Tibial nerve (tissue), 4 donors: ENCODE measurements at regions not wholly inside any gene's neighbourhood (a gene's known extent, or its start where the extent isn't known, plus 50 kb on each side); places are given as distances from the start of the nearest gene placed in this dataset.

Source experiments
- DNase-seq, 2 donors: peaks; one replicate each; pipeline ENCODE4 v3.0.0-alpha.2; 2019; ENCODE audit warnings: low spot score in 2 of 2
- H3K27ac ChIP-seq, 4 donors: fragments of 200-600 bp; sonication (generic) in 3 of 4; one replicate each; pipeline ENCODE4 v1.5.1; 2017 to 2019; ENCODE audit warnings: mild to moderate bottlenecking in 1 of 4
- H3K27me3 ChIP-seq, 2 donors: fragments of 200-600 bp; sonication (generic) in 1 of 2; one replicate each; pipeline versions ENCODE4 v1.5.1 to v1.6.0; 2017 to 2019
- H3K36me3 ChIP-seq, 3 donors: fragments of 200-600 bp; sonication (generic); one replicate each; pipeline ENCODE4 v1.5.1; 2018 to 2019
- H3K4me1 ChIP-seq, 4 donors: fragments of 200-600 bp; sonication (generic) in 3 of 4; one replicate each; pipeline ENCODE4 v1.5.1; 2017 to 2019
- H3K4me3 ChIP-seq, 4 donors: fragments of 200-600 bp; sonication (generic) in 3 of 4; one replicate each; pipeline ENCODE4 v1.5.1; 2017 to 2019; ENCODE audit warnings: mild to moderate bottlenecking in 1 of 4, moderate library complexity in 1 of 4
- H3K9me3 ChIP-seq, 4 donors: fragments of 200-600 bp; sonication (generic) in 3 of 4; one replicate each; pipeline ENCODE4 v1.5.1; 2017 to 2019
- CTCF ChIP-seq, 5 experiments: fragments of 200-600 bp in 3 of 5; fragments of 450-650 bp in 2 of 5; sonication (generic) in 3 of 5; IDR thresholded peaks; one replicate each; pipeline ENCODE4 v1.5.1; 2016 to 2019; ENCODE audit warnings: antibody characterized with exemption in 5 of 5, mild to moderate bottlenecking in 3 of 5, moderate library complexity in 2 of 5
- EP300 ChIP-seq, 2 donors: sonication (generic); formaldehyde crosslinking; IDR thresholded peaks; one replicate each; pipeline ENCODE4 v1.6.1; 2017; ENCODE audit warnings: antibody characterized with exemption in 2 of 2, mild to moderate bottlenecking in 1 of 2
- POLR2A ChIP-seq, 2 donors: fragments of 450-650 bp; IDR thresholded peaks; one replicate each; pipeline ENCODE4 v1.6.1; 2017; ENCODE audit warnings: antibody characterized with exemption in 2 of 2, mild to moderate bottlenecking in 2 of 2, moderate library complexity in 2 of 2
- WGBS, 2 donors: methylation state at CpG; one replicate each; pipeline ENCODE4 v1.1.5; 2018; 5-methylcytosine and 5-hydroxymethylcytosine counted together

- DNase-seq = no peak
- no peak overlapping the region for H3K4me3 ChIP-seq
- H3K4me1 ChIP-seq = no peaks in the 10 kb centered on the region
- H3K27ac ChIP-seq = no peak overlapping the region
- TF ChIP-seq POLR2A (IDR thresholded peaks at IDR 0.05) = no peak
- TF ChIP-seq EP300 (IDR thresholded peaks at IDR 0.05) = no peak
- no peak for TF ChIP-seq CTCF (IDR thresholded peaks at IDR 0.05)
- H3K27me3 ChIP-seq = no peaks in the 10 kb centered on the region
- WGBS, 2 donors = 95 to 98% methylated on average over 3 of the region's 3 CpGs
- H3K36me3 ChIP-seq = no peaks in the 10 kb centered on the region
- no peaks in the 10 kb centered on the region for H3K9me3 ChIP-seq
These were observed 1124.7 kb upstream of the MIR17HG start for GRCh38 chr13:90222758-90223157.

GRCh38 chr13:90230311-90230710 is 1117.2 kb upstream of the MIR17HG start:
- no peak overlapping the region for H3K27ac ChIP-seq
- H3K27me3 ChIP-seq = no peaks in the 10 kb centered on the region
- TF ChIP-seq CTCF (IDR thresholded peaks at IDR 0.05) = no peak
- TF ChIP-seq EP300 (IDR thresholded peaks at IDR 0.05) = no peak
- no peak for TF ChIP-seq POLR2A (IDR thresholded peaks at IDR 0.05)
- H3K4me3 ChIP-seq = no peak overlapping the region
- WGBS, 2 donors = 94 to 95% methylated on average over 17 of the region's 17 CpGs
- H3K36me3 ChIP-seq = no peaks in the 10 kb centered on the region
- DNase-seq = no peak
- H3K4me1 ChIP-seq = no peaks in the 10 kb centered on the region
- H3K9me3 ChIP-seq = peaks cover 0 to 3% (median 0%) of the 10 kb centered on the region in 4 donors

- H3K4me1 ChIP-seq = no peaks in the 10 kb centered on the region
- no peak for DNase-seq
- no peaks in the 10 kb centered on the region for H3K36me3 ChIP-seq
- H3K27ac ChIP-seq = no peak overlapping the region
- H3K9me3 ChIP-seq = peaks cover 0 to 3% (median 0%) of the 10 kb centered on the region in 4 donors
- H3K4me3 ChIP-seq = no peak overlapping the region
- TF ChIP-seq CTCF (IDR thresholded peaks at IDR 0.05) (no peak), EP300 (IDR thresholded peaks at IDR 0.05) (no peak), POLR2A (IDR thresholded peaks at IDR 0.05) (no peak)
- H3K27me3 ChIP-seq = no peaks in the 10 kb centered on the region
These were observed 1115.2 kb upstream of the MIR17HG start for GRCh38 chr13:90232291-90232690.

GRCh38 chr13:90233933-90234672 is 1113.4 kb upstream of the MIR17HG start:
- H3K9me3 ChIP-seq = peaks cover 0 to 3% (median 0%) of the 10 kb centered on the region in 4 donors
- H3K4me1 ChIP-seq = no peaks in the 10 kb centered on the region
- no peak overlapping the region for H3K27ac ChIP-seq
- H3K4me3 ChIP-seq = no peak overlapping the region
- H3K36me3 ChIP-seq = no peaks in the 10 kb centered on the region
- 76 to 80% methylated on average over 7 of the region's 7 CpGs for WGBS, 2 donors
- DNase-seq = no peak
- TF ChIP-seq EP300 (IDR thresholded peaks at IDR 0.05) = no peak
- TF ChIP-seq CTCF (IDR thresholded peaks at IDR 0.05) = no peak
- TF ChIP-seq POLR2A (IDR thresholded peaks at IDR 0.05) = no peak
- H3K27me3 ChIP-seq = no peaks in the 10 kb centered on the region

GRCh38 chr13:90237852-90238251 is 1109.6 kb upstream of the MIR17HG start:
- TF ChIP-seq POLR2A (IDR thresholded peaks at IDR 0.05) (no peak), EP300 (IDR thresholded peaks at IDR 0.05) (no peak), CTCF (IDR thresholded peaks at IDR 0.05) (no peak)
- no peak overlapping the region for H3K27ac ChIP-seq
- no peak overlapping the region for H3K4me3 ChIP-seq
- no peaks in the 10 kb centered on the region for H3K27me3 ChIP-seq
- H3K4me1 ChIP-seq = no peaks in the 10 kb centered on the region
- no peaks in the 10 kb centered on the region for H3K36me3 ChIP-seq
- DNase-seq = no peak
- no peaks in the 10 kb centered on the region for H3K9me3 ChIP-seq
